ENCODE measurements at regions not wholly inside any gene's neighbourhood (a gene's known extent, or its start where the extent isn't known, plus 50 kb on each side); places are given as distances from the start of the nearest gene placed in this dataset.

DNA sequence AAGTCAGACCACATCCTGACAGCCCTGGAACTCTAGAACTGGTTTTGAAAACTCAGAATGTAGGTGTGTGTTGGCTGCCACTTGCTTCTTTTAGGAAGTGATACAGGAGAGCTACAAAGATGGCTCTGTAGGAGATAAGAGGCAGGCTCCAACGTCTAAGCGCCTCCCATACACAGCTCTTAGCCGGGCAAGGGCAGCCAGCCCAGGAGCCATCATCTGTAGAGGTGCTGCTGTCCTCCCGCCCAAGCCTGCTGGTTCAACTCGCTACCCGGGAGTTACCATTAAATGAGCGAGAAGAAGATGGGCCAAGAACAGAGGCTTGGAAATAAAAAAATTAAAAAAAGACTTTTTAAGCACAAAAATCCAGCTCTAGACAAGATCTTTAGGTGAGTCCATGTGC, 61.2 kb upstream of the DIO3 start:
- no peak for TF ChIP-seq POLR2AphosphoS5 (IDR thresholded peaks at IDR 0.05)
- TF ChIP-seq, protein P1, sequence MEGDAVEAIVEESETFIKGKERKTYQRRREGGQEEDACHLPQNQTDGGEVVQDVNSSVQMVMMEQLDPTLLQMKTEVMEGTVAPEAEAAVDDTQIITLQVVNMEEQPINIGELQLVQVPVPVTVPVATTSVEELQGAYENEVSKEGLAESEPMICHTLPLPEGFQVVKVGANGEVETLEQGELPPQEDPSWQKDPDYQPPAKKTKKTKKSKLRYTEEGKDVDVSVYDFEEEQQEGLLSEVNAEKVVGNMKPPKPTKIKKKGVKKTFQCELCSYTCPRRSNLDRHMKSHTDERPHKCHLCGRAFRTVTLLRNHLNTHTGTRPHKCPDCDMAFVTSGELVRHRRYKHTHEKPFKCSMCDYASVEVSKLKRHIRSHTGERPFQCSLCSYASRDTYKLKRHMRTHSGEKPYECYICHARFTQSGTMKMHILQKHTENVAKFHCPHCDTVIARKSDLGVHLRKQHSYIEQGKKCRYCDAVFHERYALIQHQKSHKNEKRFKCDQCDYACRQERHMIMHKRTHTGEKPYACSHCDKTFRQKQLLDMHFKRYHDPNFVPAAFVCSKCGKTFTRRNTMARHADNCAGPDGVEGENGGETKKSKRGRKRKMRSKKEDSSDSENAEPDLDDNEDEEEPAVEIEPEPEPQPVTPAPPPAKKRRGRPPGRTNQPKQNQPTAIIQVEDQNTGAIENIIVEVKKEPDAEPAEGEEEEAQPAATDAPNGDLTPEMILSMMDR (IDR thresholded peaks at IDR 0.05): no peak
